Osteoblast (primary cell): ENCODE measurements at regions not wholly inside any gene's neighbourhood (a gene's known extent, or its start where the extent isn't known, plus 50 kb on each side); places are given as distances from the start of the nearest gene placed in this dataset.
A peak's percentile ranks its signal among the peaks of the same experiment; 100 is the strongest.

ENCODE experiments used
- DNase-seq: peaks from one replicate; pipeline ENCODE4 v3.0.0; 2011; ENCODE audit warnings: low spot score, mixed read lengths; ENCODE audit not compliant: insufficient read length; ENCODE audit errors: missing footprints
- H2AFZ ChIP-seq: 2 replicates; pipeline ENCODE4 v1.6.0; 2011; ENCODE audit warnings: mild to moderate bottlenecking, low read length
- H3K27ac ChIP-seq: 2 replicates; pipeline ENCODE4 v1.5.1; 2011; ENCODE audit warnings: mild to moderate bottlenecking, low read depth, low read length, moderate library complexity
- H3K27me3 ChIP-seq: 2 replicates; pipeline ENCODE4 v1.6.0; 2012; ENCODE audit warnings: mild to moderate bottlenecking, control low read depth, inconsistent platforms, low read length, moderate library complexity; ENCODE audit not compliant: insufficient read depth
- H3K36me3 ChIP-seq: 2 replicates; pipeline ENCODE4 v1.5.1; 2011; ENCODE audit warnings: mild to moderate bottlenecking, low read length, control low read depth, moderate library complexity; ENCODE audit not compliant: insufficient read depth
- H3K4me1 ChIP-seq: 2 replicates; pipeline ENCODE4 v1.5.1; 2011; ENCODE audit warnings: mild to moderate bottlenecking, low read length, control low read depth, moderate library complexity; ENCODE audit not compliant: insufficient read depth
- H3K4me2 ChIP-seq: 2 replicates; pipeline ENCODE4 v1.6.0; 2011; ENCODE audit warnings: mild to moderate bottlenecking, low read length; ENCODE audit not compliant: insufficient read depth
- H3K4me3 ChIP-seq: fragments of 200-600 bp; sonication (generic); 3 replicates; pipeline ENCODE4 v1.5.1; 2012; ENCODE audit warnings: mild to moderate bottlenecking, low read length, inconsistent platforms; ENCODE audit not compliant: insufficient read depth
- H3K79me2 ChIP-seq: 2 replicates; pipeline ENCODE4 v1.6.0; 2012; ENCODE audit warnings: mild to moderate bottlenecking, low read length, control low read depth, inconsistent platforms; ENCODE audit not compliant: insufficient read depth
- H3K9me3 ChIP-seq: 2 replicates; pipeline ENCODE4 v1.5.1; 2011; ENCODE audit warnings: low read depth, low read length, control low read depth
- H4K20me1 ChIP-seq: 2 replicates; pipeline ENCODE4 v1.6.0; 2012; ENCODE audit warnings: mild to moderate bottlenecking, low read length, control low read depth; ENCODE audit not compliant: insufficient read depth
- TF ChIP-seq, protein P1 (sequence below): IDR thresholded peaks from 2 replicates; pipeline ENCODE4 v1.5.1; 2011; ENCODE audit warnings: mild to moderate bottlenecking, low read depth, low read length, moderate library complexity; ENCODE audit errors: extremely low read depth

GRCh38 chr7:125336326-125336725 lies 406.7 kb upstream of the POT1 start:
- H3K79me2 ChIP-seq = no peaks in the 10 kb centered on the region
- H3K27ac ChIP-seq = no peak overlapping the region
- DNase-seq = no peak
- H3K9me3 ChIP-seq = no peaks in the 10 kb centered on the region
- no peak overlapping the region for H3K4me2 ChIP-seq
- H3K36me3 ChIP-seq = no peaks in the 10 kb centered on the region
- H2AFZ ChIP-seq = no peak overlapping the region
- no peaks in the 10 kb centered on the region for H3K4me1 ChIP-seq
- no peaks in the 10 kb centered on the region for H4K20me1 ChIP-seq
- TF ChIP-seq, protein P1, sequence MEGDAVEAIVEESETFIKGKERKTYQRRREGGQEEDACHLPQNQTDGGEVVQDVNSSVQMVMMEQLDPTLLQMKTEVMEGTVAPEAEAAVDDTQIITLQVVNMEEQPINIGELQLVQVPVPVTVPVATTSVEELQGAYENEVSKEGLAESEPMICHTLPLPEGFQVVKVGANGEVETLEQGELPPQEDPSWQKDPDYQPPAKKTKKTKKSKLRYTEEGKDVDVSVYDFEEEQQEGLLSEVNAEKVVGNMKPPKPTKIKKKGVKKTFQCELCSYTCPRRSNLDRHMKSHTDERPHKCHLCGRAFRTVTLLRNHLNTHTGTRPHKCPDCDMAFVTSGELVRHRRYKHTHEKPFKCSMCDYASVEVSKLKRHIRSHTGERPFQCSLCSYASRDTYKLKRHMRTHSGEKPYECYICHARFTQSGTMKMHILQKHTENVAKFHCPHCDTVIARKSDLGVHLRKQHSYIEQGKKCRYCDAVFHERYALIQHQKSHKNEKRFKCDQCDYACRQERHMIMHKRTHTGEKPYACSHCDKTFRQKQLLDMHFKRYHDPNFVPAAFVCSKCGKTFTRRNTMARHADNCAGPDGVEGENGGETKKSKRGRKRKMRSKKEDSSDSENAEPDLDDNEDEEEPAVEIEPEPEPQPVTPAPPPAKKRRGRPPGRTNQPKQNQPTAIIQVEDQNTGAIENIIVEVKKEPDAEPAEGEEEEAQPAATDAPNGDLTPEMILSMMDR = no peak
- no peaks in the 10 kb centered on the region for H3K27me3 ChIP-seq
- H3K4me3 ChIP-seq = no peak overlapping the region

- no peak overlapping the region for H3K27ac ChIP-seq
- H4K20me1 ChIP-seq = no peaks in the 10 kb centered on the region
- H3K4me2 ChIP-seq = no peak overlapping the region
- H3K9me3 ChIP-seq = peaks cover 2% of the 10 kb centered on the region
- H3K4me1 ChIP-seq = no peaks in the 10 kb centered on the region
- H3K27me3 ChIP-seq = no peaks in the 10 kb centered on the region
- H3K36me3 ChIP-seq = no peaks in the 10 kb centered on the region
- H3K4me3 ChIP-seq = no peak overlapping the region
- DNase-seq = no peak
- no peak overlapping the region for H2AFZ ChIP-seq
- TF ChIP-seq, protein P1 = no peak
- H3K79me2 ChIP-seq = no peaks in the 10 kb centered on the region
Measured at GRCh38 chr7:125326666-125327255, 397.1 kb upstream of the POT1 start.

- Histone ChIP-seq H3K4me3 (no peak overlapping the region), H4K20me1 (no peaks in the 10 kb centered on the region), H3K79me2 (no peaks in the 10 kb centered on the region), H3K9me3 (no peaks in the 10 kb centered on the region), H3K4me2 (no peak overlapping the region), H2AFZ (no peak overlapping the region), H3K27me3 (no peaks in the 10 kb centered on the region), H3K27ac (no peak overlapping the region), H3K36me3 (no peaks in the 10 kb centered on the region), H3K4me1 (no peaks in the 10 kb centered on the region)
- peak; percentile 8 for DNase-seq
- TF ChIP-seq, protein P1 = no peak
Measured at GRCh38 chr7:125316466-125316865, 386.8 kb upstream of the POT1 start.

GRCh38 chr7:125299003-125299765 lies 369.6 kb upstream of the POT1 start:
- no peak overlapping the region for H3K4me2 ChIP-seq
- H3K79me2 ChIP-seq = no peaks in the 10 kb centered on the region
- no peak overlapping the region for H2AFZ ChIP-seq
- no peak overlapping the region for H3K27ac ChIP-seq
- no peaks in the 10 kb centered on the region for H3K27me3 ChIP-seq
- H4K20me1 ChIP-seq = no peaks in the 10 kb centered on the region
- no peak for DNase-seq
- no peak overlapping the region for H3K4me3 ChIP-seq
- H3K36me3 ChIP-seq = no peaks in the 10 kb centered on the region
- TF ChIP-seq, protein P1 = no peak
- H3K9me3 ChIP-seq = no peaks in the 10 kb centered on the region
- no peaks in the 10 kb centered on the region for H3K4me1 ChIP-seq
